ENCODE measurements at regions not wholly inside any gene's neighbourhood (a gene's known extent, or its start where the extent isn't known, plus 50 kb on each side); places are given as distances from the start of the nearest gene placed in this dataset.
"Not testable (repeated sequence)": the region's sequence is repeated elsewhere in the genome, so short reads cannot be mapped to it uniquely, and the experiment has no call there.

DNA sequence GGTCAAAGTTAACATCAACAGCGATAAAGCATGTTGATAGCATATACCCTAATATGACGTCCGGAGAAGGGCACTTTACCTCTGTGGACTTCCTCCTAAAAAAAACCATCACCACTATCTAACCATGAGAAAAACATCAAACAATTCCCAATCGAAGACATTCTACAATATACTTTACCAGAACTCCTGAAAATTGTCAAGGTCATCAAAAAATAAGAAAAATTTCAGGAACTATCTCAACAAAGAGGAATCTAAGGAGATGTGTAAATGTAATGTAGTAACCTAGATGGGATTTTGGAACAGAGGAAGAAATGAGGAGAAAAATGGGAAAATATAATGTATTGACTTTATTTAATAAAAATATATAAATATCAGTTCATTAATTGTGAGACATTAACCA lies 1026.8 kb upstream of the MIR17HG start:
- DNase-seq, result no peak

DNA sequence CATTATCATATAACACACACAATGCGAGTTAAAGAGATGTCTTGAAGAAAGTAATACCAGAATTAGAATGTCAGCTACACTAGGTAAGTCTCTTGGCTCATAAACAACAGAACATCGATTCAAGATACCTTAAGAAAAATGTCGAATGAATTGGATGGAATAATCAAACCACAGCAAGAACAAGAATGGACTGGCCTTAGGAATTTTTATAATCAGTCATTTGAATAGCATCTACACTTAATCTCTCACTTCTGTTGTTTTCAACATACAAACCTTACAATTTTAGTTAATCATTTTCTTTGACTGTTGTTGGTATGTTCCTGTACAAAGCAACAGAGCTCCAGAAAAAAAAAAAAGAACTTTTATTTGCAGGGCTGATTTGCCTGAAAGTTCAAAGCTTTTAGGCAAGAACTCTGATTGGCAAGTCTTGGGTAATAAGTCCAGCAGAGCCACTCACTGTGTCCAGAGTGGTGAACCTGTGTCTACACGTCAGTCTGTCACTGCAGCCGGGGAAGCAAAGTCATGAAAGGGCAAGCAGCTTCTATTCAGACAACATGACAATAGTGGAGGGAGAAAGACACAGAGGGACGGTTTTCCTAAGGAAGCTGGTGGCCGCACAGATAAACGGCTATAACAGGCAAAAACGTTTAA lies 1026.1 kb upstream of the MIR17HG start:
- no peak for DNase-seq

DNA sequence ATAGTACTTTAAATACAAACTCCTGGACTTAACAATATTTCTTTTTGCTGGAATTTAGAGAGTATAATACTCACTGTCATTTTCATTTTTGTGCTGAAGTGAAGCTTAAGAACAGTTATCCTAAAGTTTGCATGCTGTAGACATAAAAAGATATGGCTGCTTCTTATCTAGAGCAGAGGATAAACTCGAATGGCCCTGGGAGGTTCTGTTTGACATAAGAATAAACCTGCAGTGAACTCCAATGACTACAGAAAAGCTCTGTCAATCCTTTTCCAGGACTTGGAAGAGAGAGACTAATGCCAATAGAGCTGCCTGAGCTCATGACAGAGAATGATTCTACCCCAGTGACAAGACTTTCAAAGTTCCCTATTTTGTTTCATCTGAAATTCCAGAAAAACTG lies 1017.8 kb upstream of the MIR17HG start:
- no peak for DNase-seq

DNA sequence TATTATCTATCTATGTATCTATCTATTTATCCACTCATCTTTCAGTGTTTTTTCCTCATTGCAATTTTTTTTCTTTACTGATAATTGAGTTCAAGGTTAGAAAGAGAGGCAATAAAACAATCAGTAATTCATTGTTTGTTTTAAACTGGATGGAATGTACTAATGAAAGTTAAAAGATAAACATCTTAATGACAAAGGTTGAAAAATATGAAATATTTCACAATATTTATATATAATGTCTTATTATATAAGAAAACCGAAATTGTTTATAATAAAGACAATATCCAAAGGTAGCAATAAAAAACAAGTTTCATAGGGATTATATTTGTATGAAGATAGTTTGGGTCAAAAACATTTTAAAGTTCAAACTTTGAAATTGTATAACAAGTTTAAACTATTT lies 1015.5 kb upstream of the MIR17HG start:
- no peak for DNase-seq

DNA sequence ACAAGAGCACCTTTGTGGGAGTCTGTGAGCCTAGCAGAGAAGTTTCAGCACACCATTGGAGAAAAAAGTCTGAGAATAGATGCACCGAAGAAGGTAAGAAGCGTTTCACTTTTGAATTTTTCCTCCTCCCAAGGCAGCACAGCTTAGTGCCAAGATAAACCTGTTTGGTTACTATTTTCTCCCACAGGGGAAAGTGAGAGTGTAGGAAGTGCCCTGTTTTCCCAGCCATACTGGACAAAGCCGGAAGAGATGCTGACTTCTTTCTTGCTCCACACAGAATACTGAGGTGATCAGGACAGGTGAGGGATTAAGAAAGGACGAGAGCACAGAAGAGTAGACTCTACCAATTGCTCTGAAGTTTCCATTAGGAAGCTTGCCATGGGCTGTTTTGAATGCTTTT lies 1011.0 kb upstream of the MIR17HG start:
- no peak for DNase-seq

DNA sequence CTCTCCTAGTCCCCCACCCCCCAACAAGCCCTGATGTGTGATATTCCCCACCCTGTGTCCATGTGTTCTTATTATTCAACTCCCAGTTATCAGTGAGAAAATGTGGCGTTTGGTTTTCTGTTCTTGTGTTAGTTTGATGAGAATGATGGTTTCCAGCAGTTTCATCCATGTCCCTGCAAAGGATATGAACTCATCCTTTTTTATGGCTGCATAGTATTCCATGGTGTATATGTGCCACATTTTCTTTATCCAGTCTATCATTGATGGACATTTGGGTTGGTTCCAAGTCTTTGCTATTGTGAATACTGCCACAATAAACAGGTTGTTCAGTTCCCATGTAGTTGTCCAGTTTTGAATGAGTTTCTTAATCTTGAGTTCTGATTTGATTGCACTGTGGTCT lies 1006.1 kb upstream of the MIR17HG start:
- DNase-seq, result not testable (repeated sequence)

DNA sequence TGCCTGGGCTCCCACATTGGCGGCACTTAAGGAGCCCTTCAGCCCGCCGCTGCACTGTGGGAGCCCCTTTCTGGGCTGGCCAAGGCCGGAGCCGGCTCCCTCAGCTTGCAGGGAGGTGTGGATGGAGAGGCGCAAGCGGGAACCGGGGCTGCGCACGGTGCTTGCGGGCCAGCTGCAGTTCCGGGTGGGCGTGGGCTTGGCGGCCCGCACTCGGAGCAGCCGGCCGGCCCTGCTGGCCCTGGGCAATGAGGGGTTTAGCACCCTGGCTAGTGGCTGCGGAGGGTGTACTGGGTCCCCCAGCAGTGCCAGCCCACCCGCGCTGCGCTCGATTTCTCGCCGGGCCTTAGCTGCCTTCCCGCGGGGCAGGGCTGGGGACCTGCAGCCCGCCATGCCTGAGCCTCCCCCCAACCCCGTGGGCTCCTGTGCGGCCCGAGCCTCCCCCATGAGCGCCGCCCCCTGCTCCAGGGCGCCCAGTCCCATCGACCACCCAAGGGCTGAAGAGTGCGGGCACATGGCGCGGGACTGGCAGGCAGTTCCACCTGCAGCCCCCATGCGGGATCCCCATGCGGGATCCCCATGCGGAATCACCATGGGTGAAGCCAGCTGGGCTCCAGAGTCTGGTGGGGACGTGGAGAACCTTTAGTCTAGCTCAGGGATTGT lies 998.9 kb upstream of the MIR17HG start:
- DNase-seq, result not testable (repeated sequence)

DNA sequence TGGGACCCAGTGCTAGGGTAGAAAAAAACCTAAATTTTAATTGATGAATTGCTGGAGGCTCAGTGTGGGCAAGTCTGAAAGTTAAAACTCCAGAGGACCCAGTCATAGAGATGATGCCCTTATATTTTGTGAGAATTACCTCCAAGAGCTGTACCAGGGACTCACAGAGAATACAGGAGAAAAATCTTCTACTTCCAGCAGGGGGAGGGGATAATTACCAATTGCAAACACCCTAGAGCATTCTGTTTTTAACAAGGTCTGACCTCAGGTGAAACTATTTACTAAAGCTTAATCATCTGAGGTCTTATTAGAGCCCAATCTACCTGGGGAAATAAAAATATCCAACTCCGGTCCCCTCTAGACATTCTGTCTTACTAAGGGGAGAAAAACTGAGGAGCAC lies 994.7 kb upstream of the MIR17HG start:
- no peak for DNase-seq

DNA sequence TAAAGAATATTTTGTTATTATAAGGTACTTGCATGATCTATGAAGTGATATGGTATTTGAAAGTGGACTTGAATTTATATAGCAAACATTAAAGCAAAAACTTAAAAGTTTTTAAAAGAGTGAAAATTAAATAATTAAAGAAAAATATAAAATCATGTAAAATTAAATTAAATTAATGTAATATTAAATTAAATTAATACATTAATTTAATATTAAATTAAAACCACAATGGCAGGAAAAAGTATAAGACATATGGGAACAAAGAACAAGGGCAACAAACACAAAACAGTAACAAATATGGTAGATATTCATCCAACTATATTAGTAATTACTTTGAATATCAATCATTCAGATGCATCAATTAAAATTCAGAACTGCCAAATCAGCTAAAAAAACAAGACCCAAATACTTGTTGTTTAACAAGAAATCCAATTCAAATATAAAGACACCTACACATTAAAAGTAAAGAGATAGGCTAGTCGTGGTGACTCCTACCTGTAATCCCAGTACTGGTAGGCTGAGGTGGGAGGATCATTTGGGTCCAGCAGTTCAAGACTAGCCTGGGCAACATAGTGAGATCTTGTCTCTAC lies 992.2 kb upstream of the MIR17HG start:
- DNase-seq, result no peak

DNA sequence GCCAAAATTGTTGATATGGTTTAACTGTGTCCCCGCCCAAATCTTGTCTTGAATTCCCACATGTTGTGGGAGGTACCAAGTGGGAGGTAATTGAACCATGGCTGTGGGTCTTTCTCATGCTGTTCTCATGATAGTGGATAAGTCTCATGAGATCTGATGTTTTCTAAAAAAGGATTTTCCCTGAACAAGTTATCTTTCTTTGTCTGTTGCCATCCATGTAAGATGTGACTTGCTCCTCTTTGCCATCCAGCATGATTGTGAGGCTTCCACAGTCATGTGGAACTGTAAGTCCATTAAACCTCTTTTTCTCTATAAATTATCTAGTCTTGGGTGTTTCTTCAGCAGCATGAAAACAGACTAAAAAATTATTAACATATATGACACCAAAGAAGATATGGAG lies 986.7 kb upstream of the MIR17HG start:
- DNase-seq, result no peak

DNA sequence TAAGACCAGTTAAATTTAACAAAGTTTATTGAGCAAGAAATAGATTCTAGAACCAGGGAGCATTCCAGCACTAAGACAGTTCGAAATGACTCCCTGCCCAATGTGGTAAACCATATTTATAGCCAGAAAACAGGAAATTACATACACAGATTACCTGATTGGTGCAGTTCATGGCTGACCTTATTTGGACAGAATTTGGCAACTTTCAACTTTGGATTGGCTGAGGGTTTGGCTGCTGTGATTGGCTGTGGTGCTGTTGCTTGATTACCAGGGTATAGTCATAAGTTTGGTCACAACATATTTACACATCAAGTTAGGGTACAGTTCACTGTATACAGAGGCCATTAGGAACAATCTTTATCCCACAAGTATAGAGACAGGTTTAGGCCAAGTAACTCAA lies 984.8 kb upstream of the MIR17HG start:
- no peak for DNase-seq

DNA sequence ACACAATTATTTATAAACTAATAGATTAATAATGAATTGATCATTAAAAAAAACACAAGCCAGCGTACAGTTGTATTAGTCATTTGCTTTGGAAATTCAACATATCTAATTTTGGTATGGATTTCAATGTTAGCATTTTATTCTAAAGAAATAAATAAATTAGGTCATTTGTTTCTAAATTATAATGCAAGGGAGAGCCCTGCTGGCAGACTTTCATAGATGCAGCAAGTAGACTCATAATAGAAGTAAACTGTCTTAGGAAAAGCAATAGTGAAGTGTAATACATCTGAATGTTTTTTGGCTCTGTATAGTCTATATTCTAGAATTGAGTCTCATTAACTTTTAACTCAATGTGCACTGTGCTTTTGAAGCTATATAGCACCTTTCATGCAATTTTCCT lies 982.4 kb upstream of the MIR17HG start:
- no peak for DNase-seq

DNA sequence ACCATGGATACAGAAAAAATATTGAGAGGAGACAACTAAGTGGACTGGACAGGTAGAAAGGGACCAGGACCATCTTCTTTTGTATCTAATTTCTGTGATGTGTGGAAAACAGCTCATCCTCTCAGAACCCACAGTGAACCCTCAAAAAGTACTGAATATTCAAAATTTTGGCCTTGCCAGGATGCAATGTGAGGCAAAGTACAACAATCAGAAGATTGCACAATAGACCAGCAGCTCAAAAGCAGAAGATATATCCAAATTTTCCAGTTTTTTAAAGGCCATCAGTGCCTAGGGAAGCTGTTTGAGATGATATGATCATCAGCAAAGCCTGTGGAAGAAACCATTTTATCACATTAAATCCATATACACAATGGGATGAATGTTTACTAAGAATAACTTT lies 973.3 kb upstream of the MIR17HG start:
- DNase-seq, result no peak

DNA sequence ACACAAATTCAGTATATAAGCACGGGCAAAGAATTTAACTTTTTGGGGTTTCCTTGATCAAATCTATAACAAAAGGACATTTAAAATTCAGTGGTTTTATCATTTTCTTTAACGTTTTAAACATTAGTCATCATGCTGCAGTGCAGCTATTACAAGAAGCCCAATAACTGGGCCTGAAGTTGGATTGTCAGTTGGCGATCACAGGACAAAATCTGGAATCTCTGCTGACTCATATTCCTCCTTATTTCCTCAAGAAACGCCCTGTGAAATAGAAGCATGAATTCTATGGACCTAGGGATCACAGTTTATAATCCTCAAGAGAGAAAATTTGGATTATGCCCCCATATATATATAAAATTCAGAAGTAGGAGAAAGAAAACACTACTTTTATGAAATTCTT lies 971.6 kb upstream of the MIR17HG start:
- no peak for DNase-seq

DNA sequence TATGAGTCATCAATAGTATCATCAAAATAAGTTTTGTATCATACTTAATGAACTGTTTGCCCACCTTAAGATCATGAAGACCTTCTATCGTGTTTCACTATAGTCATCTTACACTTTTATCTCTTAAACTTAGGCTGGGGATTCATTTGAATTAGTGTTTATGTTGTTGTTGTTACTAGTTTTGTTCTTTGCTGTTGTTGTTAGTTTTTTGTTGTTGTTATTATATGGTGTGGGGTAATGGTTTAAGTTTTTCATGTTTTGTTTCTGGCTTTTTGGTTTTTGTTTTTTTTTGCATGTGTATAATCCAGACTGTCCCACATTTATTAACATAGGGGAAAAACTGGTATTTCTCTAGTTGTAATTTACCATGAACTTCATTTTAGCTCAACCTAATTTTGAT lies 965.1 kb upstream of the MIR17HG start:
- no peak for DNase-seq

DNA sequence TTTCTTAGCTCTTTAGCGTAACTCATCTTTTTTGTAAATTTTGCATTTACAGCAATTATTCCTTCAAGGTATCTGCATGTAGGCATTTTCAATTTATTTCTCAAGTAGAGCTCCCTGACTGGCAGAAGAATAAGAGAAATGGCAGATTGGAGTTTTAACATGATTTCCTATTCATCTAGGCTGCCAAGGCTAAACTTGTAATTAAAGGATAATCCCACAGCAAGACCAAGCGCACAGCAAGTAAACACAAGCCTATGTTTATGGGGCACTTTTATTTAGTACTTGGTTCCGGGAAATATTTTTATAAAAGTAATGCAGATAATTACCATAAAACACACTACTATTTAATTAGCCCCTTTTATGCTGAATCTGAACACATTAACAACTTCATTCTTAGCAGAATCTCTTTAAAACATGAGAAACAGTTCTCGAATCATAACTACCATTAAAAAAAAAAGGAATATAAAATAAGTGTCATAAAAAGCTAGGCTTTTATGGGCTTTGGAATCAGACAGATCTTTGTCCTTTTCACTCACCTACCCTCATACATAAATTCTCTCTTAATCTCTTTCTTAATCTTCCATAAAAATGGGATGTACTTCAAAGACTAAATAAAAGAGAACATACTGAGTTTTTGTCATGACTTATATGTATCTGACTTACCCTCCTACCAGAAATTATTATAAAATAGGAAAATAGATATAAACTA lies 961.6 kb upstream of the MIR17HG start:
- no peak for DNase-seq

DNA sequence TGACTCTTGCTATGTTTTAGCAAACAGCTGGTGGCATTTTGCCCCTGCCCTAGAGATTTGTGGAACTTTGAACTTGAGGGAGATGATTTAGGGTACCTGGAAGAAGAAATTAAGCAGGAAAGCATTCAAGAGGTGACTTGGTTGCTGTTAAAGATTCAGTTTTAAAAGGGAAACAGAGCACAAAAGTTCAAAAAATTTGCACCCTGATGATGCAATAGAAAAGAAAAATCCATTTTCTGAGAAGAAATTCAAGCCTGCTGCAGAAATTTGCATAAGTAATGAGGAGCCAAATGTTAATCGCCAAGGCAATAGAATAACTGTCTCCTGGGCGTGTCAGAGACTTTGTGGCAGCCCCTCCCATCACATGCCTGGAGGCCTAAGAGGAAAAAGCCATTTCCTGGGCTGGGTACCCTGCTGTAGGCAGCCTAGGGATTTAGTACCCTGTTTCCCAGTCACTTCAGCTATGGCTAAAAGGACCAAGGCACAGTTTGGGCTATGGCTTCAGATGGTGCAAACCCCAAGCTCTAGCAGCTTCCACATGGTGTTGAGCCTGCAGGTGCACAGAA lies 958.5 kb upstream of the MIR17HG start:
- no peak for DNase-seq

DNA sequence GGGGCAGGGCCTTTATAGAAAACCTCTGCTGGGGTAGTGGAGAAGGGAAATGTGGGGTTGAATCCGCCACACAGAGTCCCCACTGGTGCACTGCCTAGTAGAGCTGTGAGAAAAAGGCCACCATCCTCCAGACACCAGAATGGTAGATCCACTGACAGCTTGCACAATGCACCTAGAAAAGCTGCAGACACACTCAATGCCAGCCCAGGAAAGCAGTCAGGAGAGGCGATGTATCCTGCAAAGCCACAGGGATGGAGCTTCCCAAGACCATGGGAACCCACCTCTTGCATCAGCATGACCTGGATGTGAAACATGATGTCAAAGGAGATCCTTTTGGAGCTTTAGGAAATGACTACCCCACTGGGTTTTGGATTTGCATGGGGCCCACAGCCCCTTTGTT lies 958.0 kb upstream of the MIR17HG start:
- no peak for DNase-seq

DNA sequence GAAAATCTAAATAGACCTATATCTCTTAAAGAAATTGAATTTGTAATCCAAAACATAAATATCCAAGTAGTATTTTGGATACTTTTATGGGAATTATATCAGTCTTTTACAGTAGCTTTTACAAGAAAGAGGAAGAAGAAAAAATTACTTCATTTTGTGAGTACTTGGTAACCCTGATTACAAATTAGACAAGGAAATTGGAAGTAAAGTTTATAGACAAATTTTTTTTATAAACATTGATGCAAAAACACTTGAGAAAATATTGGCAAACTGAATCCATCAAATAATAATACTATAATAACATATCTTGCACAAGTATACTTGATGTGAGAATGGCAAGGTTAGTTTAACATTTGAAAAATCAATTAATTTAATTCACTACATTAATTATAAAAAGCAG lies 954.1 kb upstream of the MIR17HG start:
- DNase-seq, result no peak

DNA sequence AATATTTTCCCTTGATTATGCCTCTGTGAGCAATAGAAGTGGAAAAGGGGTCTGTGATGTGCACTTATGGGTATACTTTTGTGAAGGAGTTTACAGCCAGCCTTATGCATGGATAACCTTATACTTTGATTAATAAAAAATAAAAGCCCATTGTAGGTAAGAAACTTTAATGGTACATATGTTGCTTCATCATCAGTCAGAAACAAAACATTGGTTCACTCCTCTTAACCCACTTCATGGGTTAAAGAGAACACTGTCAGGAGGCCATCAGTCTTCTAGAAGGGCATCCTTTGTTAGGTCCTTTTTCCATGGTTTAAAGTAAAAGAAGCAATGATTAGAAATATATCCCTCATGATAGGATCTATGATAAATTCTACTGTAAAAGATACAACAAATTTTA lies 952.1 kb upstream of the MIR17HG start:
- DNase-seq, result no peak

DNA sequence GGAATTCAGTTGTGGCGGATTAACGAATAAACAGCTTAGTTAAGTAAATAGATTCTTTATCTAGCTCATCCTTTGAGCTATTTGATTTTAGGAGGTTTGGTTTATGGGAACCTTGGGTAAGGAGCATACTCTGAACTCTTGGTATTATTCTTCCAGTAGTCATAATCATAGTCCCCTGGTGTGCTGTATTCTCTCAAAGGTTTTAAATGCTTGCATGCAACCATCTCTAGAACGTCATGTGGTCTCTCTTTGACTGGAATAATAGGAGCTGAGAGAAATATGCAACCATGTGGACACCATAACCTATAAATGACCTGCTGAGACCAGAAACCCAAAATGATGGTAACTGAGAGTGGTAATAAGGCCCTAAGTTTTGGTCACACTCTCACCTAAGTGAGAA lies 951.6 kb upstream of the MIR17HG start:
- no peak for DNase-seq

DNA sequence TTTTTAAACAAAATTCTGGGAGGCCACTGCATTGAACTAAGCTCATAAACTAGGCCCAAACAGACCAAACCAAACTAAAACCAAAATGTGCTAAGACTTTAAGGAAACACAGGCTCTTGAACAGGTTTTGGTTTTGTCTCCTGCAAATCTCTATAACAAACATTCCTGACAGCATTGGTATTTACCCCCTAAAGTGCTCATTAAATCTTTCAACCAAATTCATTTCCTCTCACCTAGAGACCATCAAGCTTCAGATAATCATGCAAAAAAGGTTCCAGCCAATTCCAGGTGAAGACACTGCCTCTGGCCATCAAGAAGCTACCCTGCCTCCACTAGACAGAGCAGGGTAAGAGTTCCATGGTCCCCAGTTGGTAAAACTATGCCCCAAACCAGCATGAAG lies 951.2 kb upstream of the MIR17HG start:
- DNase-seq, result no peak

DNA sequence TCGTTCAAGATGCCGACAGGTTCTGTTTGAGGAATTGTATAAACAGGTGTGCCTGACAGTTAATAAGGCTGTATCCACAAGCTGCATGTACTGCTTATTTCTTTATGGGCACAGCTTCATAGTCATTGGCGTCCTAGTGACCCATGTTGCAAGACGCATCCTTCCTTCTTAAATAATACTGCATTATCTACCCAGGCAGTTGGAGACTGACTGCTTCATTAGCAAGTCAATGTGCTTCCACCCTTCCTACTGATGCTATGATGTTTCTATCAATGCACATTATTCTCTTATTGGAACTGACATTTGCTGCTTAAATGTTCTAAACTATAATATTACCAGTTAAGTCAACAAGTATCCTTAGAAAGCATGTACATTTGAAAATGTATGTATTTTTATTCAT lies 950.0 kb upstream of the MIR17HG start:
- DNase-seq, result no peak

DNA sequence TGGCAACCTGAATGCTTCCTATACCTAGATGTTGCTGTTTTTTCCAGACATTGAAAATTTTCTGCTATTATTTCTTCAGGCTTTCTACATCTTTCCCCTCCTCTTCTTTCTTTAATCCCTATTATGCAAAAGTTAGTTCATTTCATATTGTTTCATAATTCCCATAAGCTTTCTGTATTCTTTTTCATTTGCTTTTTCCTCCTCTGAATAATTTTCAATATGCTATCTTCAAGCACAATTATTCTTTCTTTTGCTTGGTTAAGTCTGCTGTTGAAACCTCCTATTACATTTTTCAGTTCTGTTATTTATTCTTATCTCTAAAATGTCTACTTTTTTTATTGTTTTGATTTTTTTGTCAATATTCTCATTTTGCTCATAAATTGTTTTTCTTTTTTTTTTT lies 947.1 kb upstream of the MIR17HG start:
- DNase-seq, result no peak

Measured in activated effector memory CD4-positive, alpha-beta T cell treated with anti-CD3 and anti-CD28 coated beads, Interleukin-2, amount 50 U/mL, for 16 hours (primary cell).